ENCODE measurements at regions not wholly inside any gene's neighbourhood (a gene's known extent, or its start where the extent isn't known, plus 50 kb on each side); places are given as distances from the start of the nearest gene placed in this dataset.
A peak's percentile ranks its signal among the peaks of the same experiment; 100 is the strongest.

DNA sequence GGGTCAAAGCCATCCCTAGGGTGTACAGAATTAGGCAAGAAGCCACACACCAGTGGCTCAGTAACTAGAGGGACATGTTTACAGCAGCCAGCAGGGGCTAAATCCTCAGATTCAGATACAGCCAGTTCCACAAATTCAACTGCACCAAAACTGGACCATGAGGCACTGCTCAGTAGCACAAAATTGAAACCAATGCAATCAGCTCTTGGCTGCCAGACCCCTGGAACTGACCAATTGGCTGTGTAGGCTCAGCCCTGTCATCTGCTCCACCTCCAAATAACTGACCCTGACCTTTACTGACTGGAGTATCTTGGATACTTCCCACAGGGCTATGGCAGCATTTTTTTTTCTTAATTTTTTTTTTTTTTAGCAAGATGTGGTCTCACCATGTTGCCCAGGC is 226.5 kb downstream of the FOXO1 start:
- DNase-seq = no peak

DNA sequence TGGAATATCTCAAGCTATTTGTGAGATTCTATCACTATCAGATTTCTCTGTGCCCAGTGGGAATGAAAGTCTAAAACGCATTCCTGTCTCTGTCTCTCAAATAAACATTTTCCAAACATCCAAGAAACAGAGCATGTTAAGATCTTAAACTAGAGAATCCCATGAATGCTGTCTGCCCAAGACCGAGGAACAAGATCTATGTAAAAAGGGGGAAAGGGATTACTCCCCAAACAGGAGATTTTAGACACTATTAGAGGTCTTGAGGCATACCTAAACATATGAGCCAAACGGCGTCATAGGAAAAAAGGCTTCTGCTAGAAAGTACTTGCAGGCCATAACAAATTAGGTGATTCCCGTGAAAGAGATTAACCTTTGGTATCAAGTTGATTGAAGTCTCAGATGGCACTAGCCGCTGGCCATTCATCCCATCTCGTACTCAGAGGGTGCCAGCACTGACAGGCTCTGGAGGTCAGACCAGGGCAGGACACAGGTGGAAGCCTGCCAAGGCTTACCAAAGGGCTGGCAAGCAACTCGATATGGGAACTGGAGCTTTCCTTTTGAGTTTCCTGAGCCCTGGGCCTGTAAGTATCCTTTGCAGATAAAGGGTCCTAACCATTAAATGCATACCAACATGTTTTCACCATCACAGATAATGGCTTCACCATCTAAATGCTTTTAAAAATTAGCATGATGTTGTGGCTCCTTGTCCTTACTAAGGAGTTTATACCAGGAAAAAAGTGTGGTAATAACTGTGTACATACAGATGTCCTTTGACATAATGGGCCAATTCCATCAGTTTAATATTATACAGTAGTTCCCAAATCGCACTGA is 225.2 kb downstream of the FOXO1 start:
- peak; percentile 3 for DNase-seq

DNA sequence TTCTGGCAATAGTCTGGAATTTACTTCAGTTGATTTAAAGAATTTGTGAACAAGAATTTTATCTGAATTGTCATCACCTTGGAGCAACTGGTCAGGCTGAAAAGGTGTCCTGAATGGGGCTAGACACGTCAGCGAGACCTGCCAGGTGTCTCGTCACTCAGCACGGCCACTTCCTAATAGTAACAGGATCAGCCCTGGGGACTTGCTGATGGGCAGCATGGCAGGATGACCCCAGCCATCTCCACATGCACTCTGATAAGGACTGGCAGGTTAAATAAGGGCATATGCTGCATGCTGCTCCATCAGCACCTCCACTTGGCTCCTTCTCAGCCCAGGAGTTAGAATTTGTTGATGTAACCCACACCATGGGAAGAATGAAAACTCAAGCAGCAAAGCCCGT is 224.2 kb downstream of the FOXO1 start:
- no peak for DNase-seq

DNA sequence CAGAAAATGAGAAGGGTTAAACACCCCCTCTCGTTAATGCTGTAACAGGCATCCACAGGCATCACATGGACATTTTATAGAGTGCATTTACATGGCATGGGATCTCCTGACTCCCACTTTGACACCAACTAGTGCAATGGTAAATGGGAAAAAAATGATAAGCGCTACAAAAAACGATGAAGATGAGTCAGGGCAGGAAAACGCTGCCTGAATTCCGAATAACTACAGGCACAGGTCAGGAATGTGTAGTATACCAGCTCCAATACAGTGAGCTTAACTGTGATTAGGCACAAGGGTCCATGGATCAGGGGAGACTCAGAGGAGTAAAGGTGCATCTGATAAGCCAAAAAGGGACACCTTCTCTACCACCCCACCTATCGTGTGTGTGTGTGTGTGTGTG is 223.6 kb downstream of the FOXO1 start:
- DNase-seq = no peak

DNA sequence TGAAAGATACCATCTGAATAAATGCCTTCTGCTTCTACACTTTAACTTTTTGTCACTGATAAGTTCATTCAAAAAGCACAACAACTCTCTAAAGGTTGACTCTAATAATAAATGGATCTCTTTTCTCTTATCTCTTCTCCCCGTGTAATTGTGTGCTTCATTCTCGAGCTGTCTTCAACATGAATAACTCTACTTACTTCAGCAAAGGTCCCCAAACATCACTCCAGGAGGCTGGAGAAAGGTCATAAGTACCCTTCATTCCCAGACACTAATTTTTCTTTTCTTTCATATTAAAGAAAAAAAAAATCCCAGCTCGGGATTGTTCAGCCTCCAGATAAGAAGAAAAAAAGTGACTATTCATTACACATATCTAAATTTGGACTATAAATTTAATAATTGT is 222.2 kb downstream of the FOXO1 start:
- no peak for DNase-seq

DNA sequence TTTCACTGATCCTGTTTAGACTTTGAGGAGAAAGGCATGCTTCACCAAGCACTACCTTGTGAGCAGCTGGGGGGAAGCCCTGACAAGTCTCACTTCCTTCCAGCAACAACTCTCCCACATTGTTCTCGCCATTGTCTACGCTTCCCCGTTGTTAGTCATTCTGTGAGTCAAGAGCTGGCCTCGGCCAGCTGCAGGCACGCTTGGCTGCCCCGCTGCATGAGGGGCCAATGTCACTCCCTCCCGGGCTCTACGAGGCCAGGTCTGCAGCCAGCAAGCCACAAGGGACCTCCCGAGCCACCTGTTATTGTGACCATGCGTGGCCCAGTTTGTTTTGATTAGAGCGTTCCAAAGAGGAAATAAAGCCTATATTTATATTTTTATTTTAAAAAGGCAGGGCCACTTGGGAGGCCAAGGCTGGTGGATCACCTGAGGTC is 220.9 kb downstream of the FOXO1 start:
- DNase-seq = peak; percentile 96

DNA sequence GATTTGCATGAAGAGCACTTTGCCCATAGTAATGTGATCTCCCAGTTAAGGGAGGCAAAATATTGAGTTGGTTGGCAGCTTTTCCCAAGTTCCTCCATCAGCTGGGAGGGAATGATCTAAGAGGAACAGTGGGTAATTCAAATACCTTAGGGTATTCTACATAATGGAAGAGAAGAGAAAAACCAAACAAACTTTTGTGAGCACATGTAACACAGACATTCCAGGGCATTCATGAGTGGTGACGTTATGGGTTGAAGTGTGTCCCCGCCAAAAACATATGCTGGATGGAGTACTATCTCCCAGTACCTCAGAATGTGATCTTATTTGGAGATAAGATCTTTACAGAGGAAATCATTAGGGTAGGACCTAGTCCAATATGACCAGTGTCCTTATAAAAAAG is 220.1 kb downstream of the FOXO1 start:
- peak; percentile 7 for DNase-seq

DNA sequence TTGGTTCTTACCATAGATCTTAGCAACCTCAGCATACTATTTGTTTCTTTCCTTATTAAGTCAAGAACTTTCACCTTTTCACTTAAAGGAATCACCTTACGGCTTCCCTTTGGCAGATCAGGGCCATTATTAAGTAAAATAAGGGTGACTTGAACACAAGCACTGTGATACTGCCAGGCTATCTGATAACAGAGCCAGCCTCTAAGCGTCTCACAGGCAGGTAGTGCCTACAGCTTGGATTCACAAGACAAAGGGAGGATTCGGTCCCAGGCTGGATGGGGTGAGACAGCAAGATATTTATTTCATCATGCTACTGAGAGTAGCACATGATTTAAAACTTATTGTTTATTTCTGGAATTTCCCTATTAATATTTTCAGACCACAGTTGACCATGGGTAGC is 218.6 kb downstream of the FOXO1 start:
- DNase-seq = no peak

DNA sequence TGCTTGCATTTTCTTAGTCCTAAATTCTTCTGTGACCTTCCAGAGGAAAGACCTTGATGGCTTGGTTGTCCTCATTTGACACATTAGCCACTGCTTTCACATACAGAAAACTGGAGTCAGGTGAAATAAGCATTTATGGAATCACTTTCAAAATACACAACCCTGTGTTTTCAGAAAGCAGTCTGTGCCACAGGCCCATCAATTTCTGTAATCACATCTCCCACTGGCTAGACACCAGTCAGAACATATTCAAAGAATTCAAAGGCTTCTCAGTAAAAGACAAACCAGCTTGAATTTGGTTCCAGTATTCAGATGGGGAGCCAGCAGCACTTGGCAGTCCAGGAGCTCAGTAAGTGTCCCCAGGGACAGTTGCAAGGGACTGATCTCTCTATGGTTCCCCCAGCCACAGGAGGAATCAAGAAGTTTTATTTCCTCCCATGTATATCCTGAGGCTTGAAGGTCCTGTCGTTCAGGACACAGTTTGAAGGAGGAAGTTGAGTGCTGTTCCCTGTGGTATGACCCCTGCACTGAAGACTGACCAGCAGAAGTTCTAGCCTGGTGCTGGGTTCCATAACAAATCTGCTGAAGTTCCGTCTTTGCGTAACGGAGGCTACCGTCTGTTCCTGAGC is 214.3 kb downstream of the FOXO1 start:
- no peak for DNase-seq

DNA sequence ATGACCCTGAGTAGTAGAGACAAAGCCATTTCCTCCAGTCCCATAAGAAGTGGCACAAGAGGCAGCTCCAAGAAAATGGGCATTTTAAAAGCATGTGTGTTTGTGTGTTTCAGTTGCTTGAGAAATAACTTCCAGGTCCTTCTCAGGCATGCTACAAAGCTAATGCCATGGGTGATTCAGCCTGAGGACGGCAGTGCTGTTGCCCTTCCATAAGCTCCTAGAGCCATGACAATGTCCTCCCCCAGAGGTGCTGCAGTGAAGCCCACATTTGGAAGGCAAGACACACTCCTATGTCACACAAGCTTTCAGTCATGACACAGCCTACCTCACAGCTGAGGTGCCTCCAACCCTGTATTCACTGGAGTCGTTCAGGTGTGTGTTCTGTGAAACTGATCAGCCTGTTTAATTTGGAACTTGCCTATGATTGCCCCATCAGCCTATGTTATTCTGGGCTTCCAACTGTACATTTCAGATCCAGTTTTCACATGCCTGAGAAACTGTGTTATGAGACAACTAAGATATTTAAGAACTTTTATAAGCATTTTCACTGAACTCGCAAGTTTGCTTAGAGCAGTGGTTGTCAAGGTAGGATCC is 213.6 kb downstream of the FOXO1 start:
- DNase-seq = no peak

DNA sequence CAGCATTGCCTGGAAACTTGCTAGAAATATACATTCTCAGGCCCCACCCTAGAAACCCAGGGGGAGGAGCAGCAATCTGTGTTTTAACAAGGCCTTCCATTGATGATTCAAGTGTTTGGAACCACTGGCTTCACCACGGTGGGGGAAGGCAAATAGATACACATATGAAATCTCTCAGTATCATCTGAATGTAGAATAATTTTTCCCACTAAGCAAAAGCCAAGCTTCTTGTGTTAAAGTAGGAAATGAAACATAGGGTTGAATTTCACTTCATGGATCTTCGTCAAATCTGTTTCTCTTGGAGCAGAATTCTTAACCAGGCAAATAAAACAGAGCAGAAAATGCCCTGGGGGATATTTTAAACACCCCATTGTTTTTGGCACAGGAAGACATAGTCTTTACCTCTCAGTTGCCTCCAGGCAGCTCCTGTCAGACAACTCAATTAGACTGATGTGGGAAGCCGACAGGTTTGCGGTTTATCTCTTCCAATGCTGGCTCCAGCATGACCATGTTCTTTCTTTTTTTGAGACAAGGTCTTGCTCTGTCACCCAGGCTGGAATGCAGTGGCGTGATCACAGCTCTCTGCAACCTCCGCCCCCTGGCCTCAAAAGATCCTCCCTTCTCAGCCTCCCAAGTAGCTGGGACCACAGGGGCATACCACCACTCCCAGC is 213.0 kb downstream of the FOXO1 start:
- no peak for DNase-seq

DNA sequence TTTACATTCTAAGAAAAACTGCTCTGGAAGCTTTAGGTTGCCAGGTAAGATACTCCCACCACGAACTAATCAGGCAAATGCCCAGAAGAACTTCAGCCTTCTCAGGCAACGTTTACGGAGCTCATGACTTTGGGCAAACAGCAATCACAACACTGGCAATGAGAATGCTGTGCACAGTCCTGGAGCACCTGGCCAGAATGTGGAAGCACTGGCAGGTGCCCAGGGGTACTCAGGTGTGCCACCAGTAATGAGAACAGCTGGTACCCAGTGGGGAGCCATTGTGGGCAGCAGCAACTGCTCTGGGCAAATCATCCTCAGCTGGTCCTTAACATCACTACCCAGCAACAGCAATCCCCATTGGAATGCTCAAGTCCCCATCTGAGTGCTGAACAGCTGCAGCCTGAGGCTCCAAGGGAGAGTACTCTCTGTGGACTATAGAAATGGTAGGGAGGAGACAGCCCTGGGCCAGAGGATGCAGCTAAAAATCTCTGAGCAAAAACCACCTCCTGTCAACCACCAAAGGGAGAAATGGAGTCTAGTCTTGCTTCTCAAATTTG is 210.0 kb downstream of the FOXO1 start:
- DNase-seq = peak; percentile 60

DNA sequence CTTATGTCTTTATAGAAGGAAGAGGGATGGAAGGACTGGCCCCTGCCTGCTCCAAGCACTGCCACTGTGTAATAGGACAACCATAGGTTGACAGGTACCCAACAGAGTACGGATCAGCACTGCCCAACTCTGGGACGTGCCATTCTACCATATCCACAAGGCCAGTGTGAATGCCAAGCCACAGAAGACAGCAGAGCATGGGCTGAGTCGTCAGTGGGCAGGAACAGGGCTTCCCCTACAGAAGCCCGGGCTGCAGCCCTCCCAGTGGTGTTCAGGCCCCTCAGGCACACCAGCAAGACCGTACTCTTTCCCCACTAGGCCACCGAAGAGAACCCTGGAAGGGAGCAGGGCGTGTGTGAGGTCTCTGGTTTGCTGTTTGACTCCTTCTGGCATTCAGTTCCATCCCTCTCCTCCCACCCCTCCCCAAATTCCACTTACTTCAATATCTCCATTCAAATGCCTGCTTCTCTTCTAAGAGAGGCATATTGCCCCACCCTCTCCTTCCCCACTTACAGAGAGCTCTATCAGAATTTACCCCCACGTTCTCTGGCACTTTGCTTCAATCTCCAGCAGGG is 209.4 kb downstream of the FOXO1 start:
- no peak for DNase-seq

DNA sequence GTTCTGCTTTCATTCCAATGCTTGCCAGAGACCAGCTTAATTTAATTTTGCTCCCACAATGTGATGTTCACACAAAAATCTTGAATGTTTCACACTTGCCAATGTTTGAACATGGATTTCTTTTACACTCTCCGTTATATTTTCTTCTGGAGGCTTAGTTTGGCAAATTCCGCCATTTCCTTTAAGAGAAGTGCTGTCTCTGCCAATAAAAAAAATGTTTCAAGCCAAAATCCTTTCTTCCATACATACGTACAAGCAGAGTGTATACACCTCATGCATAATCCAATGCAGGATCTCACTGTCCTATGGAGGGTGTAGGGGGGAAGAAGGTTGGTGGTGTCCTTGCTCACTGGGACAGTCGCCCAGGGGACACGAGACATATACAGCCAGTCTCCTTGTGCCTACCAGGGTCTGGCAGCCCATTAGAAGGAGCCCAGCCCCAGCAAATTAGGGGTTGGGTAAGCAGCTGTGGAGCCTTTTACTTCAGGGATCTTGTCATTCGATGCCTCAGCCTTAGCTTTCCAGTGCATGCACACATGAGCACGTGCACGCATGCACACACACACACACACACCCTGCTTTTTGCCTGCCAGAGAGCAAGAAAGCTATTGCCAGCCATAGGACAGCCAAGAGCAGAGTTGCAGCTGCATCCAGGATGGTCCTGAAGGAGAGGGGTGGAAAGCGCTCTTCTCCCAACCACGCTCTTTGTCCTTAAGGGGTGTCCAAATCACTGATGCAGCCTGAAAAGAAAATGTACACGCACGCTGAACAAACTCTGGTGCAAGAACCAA is 208.3 kb downstream of the FOXO1 start:
- no peak for DNase-seq

DNA sequence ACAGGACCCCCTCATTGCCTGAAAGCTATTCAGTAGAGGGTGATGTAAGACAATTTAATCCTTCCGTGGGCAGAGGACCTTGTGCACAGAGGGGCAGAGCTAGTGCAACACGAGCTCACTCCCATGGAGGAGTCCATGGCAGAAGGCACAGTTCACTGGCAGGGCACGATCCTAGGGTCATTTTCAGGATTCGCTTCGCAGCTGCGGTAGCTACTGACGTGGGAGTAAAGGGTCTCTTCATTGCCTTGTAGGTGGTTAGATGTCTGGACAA is 207.8 kb downstream of the FOXO1 start:
- no peak for DNase-seq

DNA sequence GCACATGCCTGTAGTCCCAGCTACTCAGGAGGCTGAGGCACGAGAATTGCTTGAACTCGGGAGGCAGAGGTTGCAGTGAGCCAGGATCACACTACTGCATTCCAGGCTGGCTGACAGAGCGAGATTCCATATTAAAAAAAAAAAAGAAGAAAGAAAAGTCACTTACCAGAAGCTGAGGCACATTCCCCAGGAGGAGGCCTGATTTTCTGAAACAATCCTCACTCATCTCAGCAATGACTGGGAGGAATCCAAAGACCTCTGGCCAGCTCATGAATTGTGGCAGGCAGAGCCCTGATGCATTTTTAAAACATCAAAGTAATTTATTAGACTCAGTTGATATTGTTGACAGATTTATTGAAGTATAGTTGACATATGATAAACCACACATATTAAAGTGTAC is 206.3 kb downstream of the FOXO1 start:
- DNase-seq = no peak

DNA sequence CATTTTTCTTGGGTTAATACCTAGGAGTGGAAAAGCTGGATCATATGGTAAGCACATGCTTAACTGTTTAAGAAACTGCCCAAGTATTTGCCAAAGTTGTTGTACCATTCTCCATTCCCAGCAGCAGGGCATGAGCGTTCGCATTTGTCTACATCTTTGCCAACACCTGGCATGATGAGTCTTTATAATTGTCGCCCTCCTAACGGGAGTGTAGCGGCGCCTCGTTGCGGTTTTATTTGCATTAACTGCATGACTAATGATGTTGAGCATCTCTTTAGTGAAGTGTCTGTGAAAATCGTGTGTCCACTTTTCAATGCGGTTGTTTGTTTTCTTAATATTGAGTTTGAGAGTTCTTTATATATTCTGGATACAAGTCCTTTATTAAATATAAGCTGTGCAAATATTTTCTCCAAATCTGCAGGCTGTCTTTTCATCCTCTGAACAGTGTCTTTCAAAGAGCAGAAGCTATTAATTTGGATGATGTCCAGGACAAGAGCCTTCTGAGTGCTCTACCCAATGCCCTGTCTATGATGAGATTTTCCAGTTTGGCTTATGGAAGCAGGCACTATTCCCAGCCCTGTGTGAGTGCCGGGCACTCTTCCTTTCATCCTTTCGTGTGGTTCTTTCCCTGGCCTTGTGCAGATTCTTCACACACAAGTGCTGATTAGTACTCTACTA is 202.0 kb downstream of the FOXO1 start:
- DNase-seq = peak; percentile 91

DNA sequence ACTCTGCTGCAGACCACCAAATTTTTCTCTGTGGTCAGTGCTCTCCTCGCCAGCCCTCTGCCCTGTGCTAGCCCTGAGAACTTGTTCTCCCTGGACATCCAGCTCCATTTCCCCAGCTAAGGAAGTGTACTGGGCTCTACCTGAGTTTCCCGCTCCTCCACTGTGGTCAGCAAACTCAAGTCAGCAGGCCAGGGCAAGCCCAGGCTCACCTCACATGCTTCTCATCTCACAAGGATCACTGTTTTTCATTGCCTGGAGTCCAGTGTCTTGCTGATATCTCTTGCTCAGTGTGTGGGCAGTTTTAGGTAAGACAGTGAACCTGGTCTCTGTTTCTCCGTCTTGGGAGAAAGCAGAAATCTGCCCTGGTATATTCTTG is 201.4 kb downstream of the FOXO1 start:
- DNase-seq = peak; percentile 52

DNA sequence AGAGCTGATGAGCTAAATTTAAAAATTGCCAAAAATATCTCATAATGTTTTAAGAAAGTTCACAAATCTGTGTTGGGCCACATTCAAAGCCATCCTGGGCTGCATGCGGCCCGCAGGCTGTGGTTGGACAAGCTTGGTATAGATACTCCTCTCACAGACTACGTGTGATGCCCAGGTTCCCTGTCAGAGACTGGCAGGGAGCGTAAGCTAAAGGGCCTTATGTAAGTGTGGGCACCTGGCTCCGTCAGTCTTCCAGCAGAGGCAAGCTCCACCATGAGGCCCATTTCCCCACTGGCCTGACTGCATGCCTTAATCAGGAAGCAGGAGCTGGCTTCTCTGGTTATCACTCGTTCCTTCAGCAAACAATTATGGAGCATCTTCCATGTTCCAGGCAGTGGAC is 200.2 kb downstream of the FOXO1 start:
- no peak for DNase-seq

DNA sequence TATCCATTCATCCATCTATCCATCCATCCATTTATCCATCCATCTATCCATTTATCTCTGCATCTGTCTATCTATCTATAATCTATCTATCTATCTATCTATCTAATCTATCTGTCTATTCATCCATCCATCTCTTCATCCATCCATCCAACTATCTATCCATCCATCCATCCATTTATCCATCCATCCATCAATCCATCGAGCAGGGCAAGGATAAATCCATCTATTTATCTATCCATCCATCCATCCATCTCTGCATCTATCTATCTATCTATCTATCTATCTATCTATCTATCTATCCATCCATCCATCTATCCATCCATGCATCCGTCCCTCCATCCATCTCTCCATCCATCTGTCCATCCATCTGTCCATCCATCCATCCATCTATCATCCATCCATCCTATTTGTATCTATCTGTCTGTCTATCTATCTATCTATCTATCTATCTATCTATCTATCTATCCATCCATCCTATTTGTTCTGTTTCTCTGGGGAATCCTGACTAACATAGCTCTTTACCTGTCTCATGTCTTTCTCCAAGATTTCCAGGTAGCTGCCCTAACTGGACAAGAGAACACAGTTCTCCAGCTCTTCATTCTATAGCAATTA is 198.1 kb downstream of the FOXO1 start:
- no peak for DNase-seq

DNA sequence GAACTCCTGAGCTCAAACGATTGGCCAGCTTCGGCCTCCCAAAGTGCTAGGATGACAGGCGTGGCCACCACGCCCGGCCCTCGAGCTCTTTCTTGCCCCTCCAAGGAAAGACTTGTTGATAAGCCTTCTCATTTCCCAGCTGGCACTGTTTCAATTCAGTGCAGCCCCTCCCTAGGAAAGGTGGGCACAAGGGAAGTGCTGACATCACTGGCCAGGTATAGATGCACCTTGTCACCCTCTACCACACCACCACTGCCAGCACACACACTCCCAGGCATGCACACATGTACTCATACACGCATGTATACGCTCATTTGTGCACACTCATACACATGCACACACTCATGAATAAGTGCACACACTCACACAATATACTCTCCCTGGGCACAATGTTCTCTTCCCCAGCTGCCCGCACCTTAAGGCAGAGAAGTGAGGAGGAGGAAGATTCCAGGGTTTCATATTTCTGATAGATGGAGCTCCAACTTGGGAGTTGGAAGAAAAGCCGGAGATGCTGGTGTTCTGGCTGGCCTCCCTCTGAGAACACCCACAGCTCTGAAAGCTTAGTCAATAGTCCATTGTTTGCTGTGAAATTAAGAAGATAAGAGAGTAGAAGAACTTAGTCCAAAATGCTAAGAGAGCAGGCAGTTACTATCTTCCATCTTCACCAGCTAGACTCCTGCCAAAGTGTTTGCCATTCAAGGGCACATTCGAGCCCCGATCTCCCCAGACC is 196.7 kb downstream of the FOXO1 start:
- DNase-seq = no peak
